K562 (cell line): ENCODE measurements at regions not wholly inside any gene's neighbourhood (a gene's known extent, or its start where the extent isn't known, plus 50 kb on each side); places are given as distances from the start of the nearest gene placed in this dataset.

Experiments used
- ATAC-seq: fragments of 200-7000 bp; cut with Tn5 transposase; 3 replicates; pipeline ENCODE4 v1.9.1; 2020; ENCODE audit warnings: moderate library complexity
- BruUV-seq: library from RNA; stranded (reverse); fragments of 400-500 nt; replicated peaks from 2 replicates; lab custom pipeline; 2021; lab: Mats Ljungman, UMichigan
- CTCF ChIA-PET: fragments of 300-600 bp; formaldehyde crosslinking; extraction: SDS; loops from one replicate; lab custom pipeline; 2021; ENCODE audit warnings: low intra/inter-chr PET ratio; lab: Yijun Ruan, JAX
- POLR2A ChIA-PET: fragments of 300-600, 350-650 bp; sonication (Branson Sonifier 250); formaldehyde crosslinking; extraction: SDS; loops from one replicate; lab custom pipeline; 2021; ENCODE audit warnings: antibody characterized with exemption, inconsistent platforms; lab: Yijun Ruan, JAX
- DNase-seq, 4 experiments: peaks; one replicate each; pipeline versions ENCODE4 v3.0.0 to v3.0.0-alpha.2; 2011 to 2018; ENCODE audit warnings: low spot score in 3 of 4, mixed read lengths in 3 of 4; ENCODE audit errors: extremely low read depth in 1 of 4
- FAIRE-seq: peaks from 2 replicates; lab custom pipeline; 2011; peaks lifted over from hg19 to GRCh38; lab: Jason Lieb, UNC
- H2AFZ ChIP-seq: 2 replicates; pipeline ENCODE4 v1.6.0; 2011; ENCODE audit warnings: low read depth, low read length, control low read depth, inconsistent platforms
- H3K27ac ChIP-seq: fragments of 200-600 bp; 3 replicates; pipeline ENCODE4 v1.8.0; 2011; ENCODE audit warnings: low read depth, mild to moderate bottlenecking, control low read depth, inconsistent platforms, low read length, moderate library complexity, mixed read lengths; ENCODE audit errors: extremely low read depth
- H3K27me3 ChIP-seq, 2 experiments: fragments of 300-600 bp in 1 of 2; 2 replicates in 1 of 2; 3 replicates in 1 of 2; pipeline versions ENCODE4 v1.6.0 to v1.8.0; 2011; ENCODE audit warnings: inconsistent platforms in 2 of 2, low read length in 2 of 2, mild to moderate bottlenecking in 1 of 2, mixed read lengths in 1 of 2, moderate library complexity in 1 of 2; ENCODE audit not compliant: control insufficient read depth in 2 of 2, insufficient read depth in 2 of 2
- H3K36me3 ChIP-seq: fragments of 300-600 bp; 3 replicates; pipeline ENCODE4 v1.8.0; 2011; ENCODE audit warnings: mild to moderate bottlenecking, low read length, inconsistent platforms; ENCODE audit not compliant: control insufficient read depth, insufficient read depth
- H3K4me1 ChIP-seq, 2 experiments: fragments of 200-600 bp in 1 of 2; replicated peaks in 1 of 2; 2 replicates in 1 of 2; 3 replicates in 1 of 2; pipeline versions ENCODE4 v1.5.1 to v1.8.0; 2011; ENCODE audit warnings: inconsistent platforms in 2 of 2, low read length in 2 of 2, mild to moderate bottlenecking in 1 of 2, mixed read lengths in 1 of 2, moderate library complexity in 1 of 2; ENCODE audit not compliant: control insufficient read depth in 2 of 2, insufficient read depth in 2 of 2
- H3K4me2 ChIP-seq: 2 replicates; pipeline ENCODE4 v1.6.1; 2011; ENCODE audit warnings: low read length, control low read depth, inconsistent platforms, mixed read lengths; ENCODE audit not compliant: insufficient read depth
- H3K4me3 ChIP-seq: fragments of 200-600 bp; sonication (generic), shearing (Covaris generic); 2 replicates; pipeline ENCODE4 v1.5.1; 2016; ENCODE audit warnings: control low read depth, inconsistent platforms
- H3K79me2 ChIP-seq: fragments of 200-600 bp; 3 replicates; pipeline ENCODE4 v1.8.0; 2011; ENCODE audit warnings: low read length, inconsistent platforms; ENCODE audit not compliant: control insufficient read depth, insufficient read depth
- H3K9ac ChIP-seq, 2 experiments: 2 replicates each; pipeline versions ENCODE4 v1.6.0 to v1.6.1; 2011; ENCODE audit warnings: low read depth in 2 of 2, low read length in 2 of 2, control low read depth in 1 of 2, inconsistent platforms in 1 of 2, mild to moderate bottlenecking in 1 of 2, mixed read lengths in 1 of 2; ENCODE audit not compliant: insufficient read depth in 1 of 2
- H3K9me1 ChIP-seq: one replicate; pipeline ENCODE4 v1.6.0; 2011; ENCODE audit warnings: inconsistent platforms, mild to moderate bottlenecking, low read length, moderate library complexity; ENCODE audit not compliant: control insufficient read depth, insufficient read depth
- H3K9me3 ChIP-seq: replicated peaks from 2 replicates; pipeline ENCODE4 v1.5.1; 2011; ENCODE audit warnings: low read depth, low read length, inconsistent platforms; ENCODE audit not compliant: control insufficient read depth, insufficient read depth
- H4K20me1 ChIP-seq: replicated peaks from 2 replicates; pipeline ENCODE4 v1.6.1; 2011; ENCODE audit warnings: low read length, inconsistent platforms, mixed read lengths; ENCODE audit not compliant: control insufficient read depth, insufficient read depth
- CCAR2 ChIP-seq: fragments of 200-400 bp; formaldehyde crosslinking; IDR thresholded peaks from 2 replicates; pipeline ENCODE4 v1.6.1; 2017; ENCODE audit warnings: mild to moderate bottlenecking, low read depth, low read length
- ELK3 ChIP-seq: fragments of 450-650 bp; formaldehyde crosslinking; IDR thresholded peaks from 2 replicates; pipeline ENCODE4 v1.4.0; 2020; ENCODE audit warnings: mild to moderate bottlenecking
- KDM1A ChIP-seq, 2 experiments: fragments of 450-650 bp; IDR thresholded peaks; 2 replicates each; pipeline ENCODE4 v1.6.1; 2016; ENCODE audit warnings: mild to moderate bottlenecking in 2 of 2
- MCM7 ChIP-seq, 2 experiments: fragments of 450-650 bp; IDR thresholded peaks; 2 replicates each; pipeline ENCODE4 v1.6.1; 2016 to 2018
- MIER1 ChIP-seq: fragments of 450-650 bp; IDR thresholded peaks from 2 replicates; pipeline ENCODE4 v1.6.1; 2016; ENCODE audit warnings: antibody characterized with exemption, mild to moderate bottlenecking, low read depth
- MTA1 ChIP-seq: fragments of 450-650 bp; IDR thresholded peaks from 2 replicates; pipeline ENCODE4 v1.6.1; 2017; ENCODE audit warnings: borderline replicate concordance
- PYGO2 ChIP-seq: fragments of 450-650 bp; IDR thresholded peaks from 2 replicates; pipeline ENCODE4 v1.6.1; 2016; ENCODE audit warnings: mild to moderate bottlenecking, missing genetic modification characterization, moderate library complexity, missing compliant biosample characterization
- RAD21 ChIP-seq, 2 experiments: fragments of 250-450 bp in 1 of 2; fragments of 450-650 bp in 1 of 2; sonication (Bioruptor Pico) in 1 of 2; formaldehyde crosslinking in 1 of 2; IDR thresholded peaks in 1 of 2; conservative IDR thresholded peaks in 1 of 2; 2 replicates each; pipeline versions ENCODE4 v1.4.0 to v1.8.0; 2020 to 2022; ENCODE audit warnings: mild to moderate bottlenecking in 2 of 2, moderate library complexity in 1 of 2
- THRAP3 ChIP-seq: fragments of 450-650 bp; IDR thresholded peaks from 2 replicates; pipeline ENCODE4 v1.6.1; 2016; ENCODE audit warnings: mild to moderate bottlenecking, inconsistent platforms, borderline replicate concordance
- ZNF121 ChIP-seq: sonication (generic); formaldehyde crosslinking; conservative IDR thresholded peaks from 2 replicates; pipeline ENCODE4 v1.8.0; 2022; ENCODE audit warnings: missing genetic modification reagents
- ZNF134 ChIP-seq: fragments of 250-450 bp; sonication (Bioruptor Pico); conservative IDR thresholded peaks from 2 replicates; pipeline ENCODE4 v1.4.0; 2020
- ZNF3 ChIP-seq: fragments of 250-450 bp; sonication (Bioruptor Pico); IDR thresholded peaks from 2 replicates; pipeline ENCODE4 v1.5.0; 2021; ENCODE audit warnings: mild to moderate bottlenecking, moderate library complexity
- ZNF449 ChIP-seq: fragments of 250-450 bp; sonication (Bioruptor Pico); IDR thresholded peaks from 2 replicates; pipeline ENCODE4 v1.8.0; 2022; ENCODE audit warnings: moderate library complexity, mild to moderate bottlenecking, inconsistent platforms
- ZNF778 ChIP-seq: fragments of 450-650 bp; formaldehyde crosslinking; IDR thresholded peaks from 2 replicates; pipeline ENCODE4 v1.4.0; 2020; ENCODE audit warnings: mild to moderate bottlenecking, moderate library complexity
- WGBS: fragments of 100-300 bp; shearing (Covaris generic); methylation state at CpG from one replicate; pipeline ENCODE4 v1.1.6; 2016; ENCODE audit warnings: low coverage, mixed read lengths; ENCODE audit not compliant: insufficient coverage; ENCODE audit errors: missing lambda C conversion rate; 5-methylcytosine and 5-hydroxymethylcytosine counted together
- in situ Hi-C: fragments of 300-500 bp; cut with MboI; formaldehyde crosslinking; loops from 4 replicates; pipeline ENCODE4 v1.15.0; 2018; ENCODE audit warnings: inconsistent platforms, mixed read lengths
- intact Hi-C: fragments of 100-400 bp; cut with micrococcal nuclease; formaldehyde crosslinking; loops from 2 replicates; pipeline ENCODE4 v1.14.2; 2022
- TF ChIP-seq, protein P1 (sequence below): fragments of 450-650 bp; IDR thresholded peaks from 2 replicates; pipeline ENCODE4 v1.6.1; 2016; ENCODE audit warnings: antibody characterized with exemption

DNA sequence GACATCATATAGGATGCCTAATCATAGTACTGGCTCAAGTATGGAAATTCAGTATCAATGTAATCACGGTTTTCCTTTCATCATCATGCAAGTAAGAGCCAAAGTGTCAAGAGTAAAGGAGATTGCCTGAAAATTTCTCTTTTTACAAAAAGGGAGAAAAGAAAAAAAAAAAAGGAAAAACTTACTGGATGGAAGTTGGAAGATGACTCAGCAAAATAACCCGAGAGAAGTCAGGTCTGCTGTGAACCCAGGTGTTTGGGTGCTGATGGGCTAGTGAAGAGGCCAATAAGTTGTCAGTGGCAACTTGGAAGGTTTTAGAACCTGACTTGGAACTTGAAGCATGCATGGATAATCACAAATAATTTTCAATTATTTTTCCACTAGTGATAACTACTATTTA is 441.9 kb upstream of the SLC14A2 start (continued):
- TF ChIP-seq, protein P1, sequence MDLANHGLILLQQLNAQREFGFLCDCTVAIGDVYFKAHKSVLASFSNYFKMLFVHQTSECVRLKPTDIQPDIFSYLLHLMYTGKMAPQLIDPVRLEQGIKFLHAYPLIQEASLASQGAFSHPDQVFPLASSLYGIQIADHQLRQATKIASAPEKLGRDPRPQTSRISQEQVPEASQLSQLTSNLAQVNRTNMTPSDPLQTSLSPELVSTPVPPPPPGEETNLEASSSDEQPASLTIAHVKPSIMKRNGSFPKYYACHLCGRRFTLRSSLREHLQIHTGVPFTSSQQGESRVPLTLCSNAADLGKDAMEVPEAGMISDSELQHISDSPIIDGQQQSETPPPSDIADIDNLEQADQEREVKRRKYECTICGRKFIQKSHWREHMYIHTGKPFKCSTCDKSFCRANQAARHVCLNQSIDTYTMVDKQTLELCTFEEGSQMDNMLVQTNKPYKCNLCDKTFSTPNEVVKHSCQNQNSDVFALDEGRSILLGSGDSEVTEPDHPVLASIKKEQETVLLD = no peak
- no peak for TF ChIP-seq PYGO2 (tag)

DNA sequence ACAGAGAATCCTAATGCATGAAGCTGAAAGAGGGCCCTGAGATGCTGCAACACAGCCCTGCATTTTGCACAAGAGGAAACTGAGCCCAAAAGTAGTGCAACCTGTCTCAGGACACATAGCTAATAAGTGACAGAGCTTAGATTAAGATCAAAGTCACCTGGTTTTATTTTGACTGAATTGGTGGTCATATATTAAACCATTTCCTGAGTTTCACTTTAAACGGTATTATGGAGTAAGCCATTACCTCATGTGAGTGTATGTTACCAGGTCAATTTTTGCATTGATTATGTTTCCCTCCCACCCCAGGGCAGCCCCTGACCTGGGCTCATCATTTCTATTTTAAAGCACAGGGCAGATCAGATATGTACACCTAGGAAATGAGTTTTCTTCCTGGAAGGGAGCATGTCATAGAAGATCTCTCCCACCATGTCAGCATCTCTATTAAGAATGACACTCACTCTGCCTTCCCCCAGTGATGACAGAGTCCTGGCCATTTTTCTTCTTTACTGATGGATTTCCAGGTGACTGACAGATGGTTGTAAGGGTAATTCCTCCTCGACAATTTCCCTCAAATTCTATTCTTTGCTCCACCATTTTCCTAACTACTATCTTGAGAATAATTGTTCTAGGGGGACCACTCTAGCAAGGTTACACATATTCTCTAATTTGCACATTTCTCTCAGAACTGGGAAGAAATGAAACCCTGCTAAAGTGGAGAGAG is 441.3 kb upstream of the SLC14A2 start:
- H3K9ac ChIP-seq = no peak overlapping the region
- 0% methylated on average over 2 of the region's 2 CpGs for WGBS
- no TSS peak for BruUV-seq
- ATAC-seq = no peak
- no peaks in the 10 kb centered on the region for H3K9me1 ChIP-seq
- no peaks in the 10 kb centered on the region for H3K79me2 ChIP-seq
- no peak for FAIRE-seq
- no peak overlapping the region for H3K27ac ChIP-seq
- CTCF ChIA-PET = no interaction called here
- no peaks in the 10 kb centered on the region for H3K4me1 ChIP-seq
- H3K9me3 ChIP-seq = no peaks in the 10 kb centered on the region
- no peaks in the 10 kb centered on the region for H3K27me3 ChIP-seq
- no peaks in the 10 kb centered on the region for H3K36me3 ChIP-seq
- intact Hi-C loops = no loop called here
- no peak overlapping the region for H3K4me3 ChIP-seq
- no peaks in the 10 kb centered on the region for H4K20me1 ChIP-seq
- no peak overlapping the region for H3K4me2 ChIP-seq
- POLR2A ChIA-PET = no interaction called here
- H2AFZ ChIP-seq = no peak overlapping the region
- no peak for DNase-seq
- in situ Hi-C loops = no loop called here
- TF ChIP-seq MIER1 = no peak
- TF ChIP-seq ZNF778 = no peak
- no peak for TF ChIP-seq CCAR2
- TF ChIP-seq MTA1 = no peak
- TF ChIP-seq ZNF449 = no peak
- TF ChIP-seq ZNF3 = no peak
- no peak for TF ChIP-seq RAD21 (CRISPR knock-in tag; conservative IDR thresholded peaks at IDR 0.05 in 1 of 2, IDR thresholded peaks at IDR 0.05 in 1 of 2)
- no peak for TF ChIP-seq MCM7 (IDR thresholded peaks at IDR 0.05)
- no peak for TF ChIP-seq ELK3
- no peak for TF ChIP-seq ZNF134
- TF ChIP-seq ZNF121 (CRISPR knock-in tag) = no peak
- no peak for TF ChIP-seq THRAP3
- no peak for TF ChIP-seq KDM1A (IDR thresholded peaks at IDR 0.05)
